Activated B cell treated with CpG ODN at 0.5 μM for 24 hours (primary cell): ENCODE measurements at regions not wholly inside any gene's neighbourhood (a gene's known extent, or its start where the extent isn't known, plus 50 kb on each side); places are given as distances from the start of the nearest gene placed in this dataset.

ENCODE experiments used
- ATAC-seq: fragments of 200-7000 bp; cut with Tn5 transposase; one replicate; pipeline ENCODE4 v1.10.0; 2021; ENCODE audit warnings: low read depth, mild to moderate bottlenecking, moderate library complexity
- CTCF ChIA-PET: fragments of 350-600 bp; sonication (Branson Sonifier 250); formaldehyde crosslinking; loops from one replicate; lab custom pipeline; 2021; ENCODE audit warnings: antibody characterized with exemption; lab: Charles Lee
- POLR2A ChIA-PET: fragments of 350-600 bp; sonication (Branson Sonifier 250); formaldehyde crosslinking; loops from one replicate; lab custom pipeline; 2021; ENCODE audit warnings: antibody characterized with exemption; lab: Charles Lee
- DNase-seq: peaks from one replicate; pipeline ENCODE4 v3.0.0; 2022
- H3K27ac Mint-ChIP-seq: one replicate; pipeline ENCODE4 v1.8.0; 2020; ENCODE audit warnings: mixed read lengths
- H3K27me3 Mint-ChIP-seq: one replicate; pipeline ENCODE4 v1.8.0; 2021; ENCODE audit warnings: mixed read lengths
- H3K36me3 Mint-ChIP-seq: one replicate; pipeline ENCODE4 v1.8.0; 2021; ENCODE audit warnings: low read depth, mixed read lengths
- H3K4me1 Mint-ChIP-seq: one replicate; pipeline ENCODE4 v1.8.0; 2021; ENCODE audit warnings: mixed read lengths
- H3K4me3 Mint-ChIP-seq: one replicate; pipeline ENCODE4 v1.8.0; 2020; ENCODE audit warnings: mild to moderate bottlenecking, mixed read lengths
- H3K9me3 Mint-ChIP-seq: one replicate; pipeline ENCODE4 v1.8.0; 2020; ENCODE audit warnings: mixed read lengths
- intact Hi-C: fragments of 100-400 bp; cut with micrococcal nuclease; formaldehyde crosslinking; loops from one replicate; pipeline ENCODE4 v1.15.1; 2024
- TF ChIP-seq, protein P1 (sequence below): fragments of 200-600 bp; IDR thresholded peaks from one replicate; pipeline ENCODE4 v1.8.0; 2022; ENCODE audit warnings: antibody characterized with exemption, mild to moderate bottlenecking

DNA sequence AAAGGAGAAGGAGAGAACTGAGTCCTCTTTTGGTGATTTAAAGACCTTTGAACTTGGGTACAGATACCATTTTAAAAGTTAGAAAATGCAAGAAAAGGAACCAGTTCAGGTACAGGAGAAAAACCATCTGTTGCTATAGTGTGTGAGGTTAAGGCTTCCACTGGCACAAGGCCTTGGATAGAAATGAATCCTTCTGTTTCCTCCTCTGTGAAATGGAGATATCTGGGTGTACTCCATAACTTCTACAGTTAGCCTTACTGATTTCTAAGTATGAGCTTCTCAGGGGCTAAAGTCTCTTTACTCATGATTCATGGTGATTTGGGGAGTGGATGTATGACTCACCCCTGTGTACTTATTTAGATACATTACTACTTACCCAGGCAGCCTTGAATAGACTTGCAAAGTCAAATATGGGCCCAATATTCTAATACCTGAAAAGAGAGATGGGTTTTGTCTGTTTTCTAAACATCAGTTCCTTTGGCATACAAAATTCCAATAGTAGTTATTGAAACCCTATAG lies 117.2 kb upstream of the ADO start:
- H3K36me3 Mint-ChIP-seq, result no peaks in the 10 kb centered on the region
- H3K9me3 Mint-ChIP-seq, result peaks cover 9% of the 10 kb centered on the region
- no peaks in the 10 kb centered on the region for H3K27me3 Mint-ChIP-seq
- no peak overlapping the region for H3K27ac Mint-ChIP-seq
- ChIA-PET CTCF (no interaction called here), POLR2A (interaction anchor here (0.6 to 0.9 kb wide), 2 partner anchors 48 to 159 kb away, joined by 3 to 7 read pairs; no protein-coding TSS in a partner anchor)
- H3K4me1 Mint-ChIP-seq, result peaks cover 42% of the 10 kb centered on the region
- no peak for DNase-seq
- H3K4me3 Mint-ChIP-seq, result no peak overlapping the region
- TF ChIP-seq, protein P1, sequence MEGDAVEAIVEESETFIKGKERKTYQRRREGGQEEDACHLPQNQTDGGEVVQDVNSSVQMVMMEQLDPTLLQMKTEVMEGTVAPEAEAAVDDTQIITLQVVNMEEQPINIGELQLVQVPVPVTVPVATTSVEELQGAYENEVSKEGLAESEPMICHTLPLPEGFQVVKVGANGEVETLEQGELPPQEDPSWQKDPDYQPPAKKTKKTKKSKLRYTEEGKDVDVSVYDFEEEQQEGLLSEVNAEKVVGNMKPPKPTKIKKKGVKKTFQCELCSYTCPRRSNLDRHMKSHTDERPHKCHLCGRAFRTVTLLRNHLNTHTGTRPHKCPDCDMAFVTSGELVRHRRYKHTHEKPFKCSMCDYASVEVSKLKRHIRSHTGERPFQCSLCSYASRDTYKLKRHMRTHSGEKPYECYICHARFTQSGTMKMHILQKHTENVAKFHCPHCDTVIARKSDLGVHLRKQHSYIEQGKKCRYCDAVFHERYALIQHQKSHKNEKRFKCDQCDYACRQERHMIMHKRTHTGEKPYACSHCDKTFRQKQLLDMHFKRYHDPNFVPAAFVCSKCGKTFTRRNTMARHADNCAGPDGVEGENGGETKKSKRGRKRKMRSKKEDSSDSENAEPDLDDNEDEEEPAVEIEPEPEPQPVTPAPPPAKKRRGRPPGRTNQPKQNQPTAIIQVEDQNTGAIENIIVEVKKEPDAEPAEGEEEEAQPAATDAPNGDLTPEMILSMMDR, result no peak
- no peak for ATAC-seq
- intact Hi-C loops, result loop anchor here (10.0 kb wide), 1 partner anchor 448 kb away; the partner anchor contains the start of gene NRBF2

DNA sequence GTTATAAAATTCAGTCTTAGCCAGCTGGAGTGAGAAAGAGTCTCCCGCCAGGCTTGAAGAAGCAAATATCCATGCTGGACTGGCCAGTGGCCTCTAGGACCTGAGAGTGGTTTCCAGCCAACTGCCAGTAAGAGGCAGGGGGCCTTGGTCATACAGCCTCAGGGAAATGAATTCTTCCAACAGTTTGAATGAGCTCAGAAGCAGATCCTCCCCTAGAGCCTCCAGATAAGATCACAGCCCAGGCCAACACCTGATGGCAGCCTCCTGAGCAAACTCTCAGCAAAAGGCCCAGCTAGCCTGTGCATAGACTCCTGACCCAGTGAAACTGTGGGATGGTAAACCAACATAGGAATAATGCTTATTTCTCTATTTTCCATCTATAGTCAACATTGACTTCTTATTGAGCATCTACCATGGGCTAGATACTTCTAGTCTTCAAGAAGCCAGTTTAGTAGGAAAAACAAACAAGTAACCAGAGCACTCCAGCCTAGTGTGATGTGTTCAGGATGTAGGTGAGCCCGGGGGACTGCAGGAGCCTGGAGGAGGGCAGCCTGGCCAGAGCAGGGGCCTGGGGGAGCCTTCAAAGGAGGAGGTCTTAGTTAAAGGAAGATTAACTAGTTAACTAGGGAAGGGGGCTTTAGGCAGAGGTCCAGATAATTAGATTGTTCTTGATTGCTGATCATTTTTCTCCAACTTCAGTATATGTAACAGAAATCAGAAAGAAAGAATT lies 115.4 kb upstream of the ADO start:
- Mint-ChIP-seq H3K4me3 (peak overlapping the region; percentile 70), H3K4me1 (peaks cover 43% of the 10 kb centered on the region), H3K27me3 (no peaks in the 10 kb centered on the region), H3K27ac (peak overlapping the region; percentile 75), H3K9me3 (peaks cover 9% of the 10 kb centered on the region), H3K36me3 (no peaks in the 10 kb centered on the region)
- TF ChIP-seq, protein P1, result no peak
- ATAC-seq (peak; percentile 41), DNase-seq (no peak)
- intact Hi-C loops, result loop anchor here (2.0 to 10.0 kb wide), 5 partner anchors 56 to 446 kb away; partner anchors contain the start of genes ADO, EGR2 and NRBF2
- ChIA-PET CTCF (interaction anchor here (2.0 kb wide), 1 partner anchor 79 kb away, joined by 6 read pairs; no protein-coding TSS in a partner anchor), POLR2A (interaction anchor here (0.7 to 1.4 kb wide), 3 partner anchors 45 to 117 kb away, joined by 3 to 8 read pairs (median 5); no protein-coding TSS in a partner anchor)

DNA sequence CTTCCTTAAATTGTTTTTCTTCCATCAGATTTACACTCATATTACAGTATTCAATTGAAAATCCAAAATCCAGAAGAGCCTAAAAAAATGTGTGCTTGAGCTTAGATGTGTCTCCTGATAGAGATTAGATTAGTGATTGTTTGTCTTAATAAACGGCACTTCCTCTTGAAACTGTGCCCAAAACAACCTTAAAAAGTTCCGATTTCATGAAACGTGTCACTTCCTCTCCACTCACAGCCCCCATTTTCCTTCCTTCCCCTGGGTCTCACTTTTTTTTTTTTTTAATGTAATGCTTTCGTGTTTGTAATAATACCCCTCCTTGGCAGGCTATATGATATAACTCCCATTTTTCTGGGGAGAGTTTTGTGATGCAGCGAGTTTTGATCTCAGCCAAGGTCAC lies 114.8 kb upstream of the ADO start:
- peak overlapping the region; percentile 70 for H3K4me3 Mint-ChIP-seq
- TF ChIP-seq, protein P1, result no peak
- DNase-seq (no peak), ATAC-seq (peak; percentile 76)
- peaks cover 43% of the 10 kb centered on the region for H3K4me1 Mint-ChIP-seq
- intact Hi-C loops, result loop anchor here (2.0 to 10.0 kb wide), 6 partner anchors 43 to 445 kb away; partner anchors contain the start of genes ADO, EGR2 and NRBF2
- ChIA-PET POLR2A (interaction anchor here (0.7 to 1.5 kb wide), 4 partner anchors 8 to 117 kb away, joined by 3 to 8 read pairs (median 4); no protein-coding TSS in a partner anchor), CTCF (interaction anchor here (2.0 kb wide), 1 partner anchor 80 kb away, joined by 6 read pairs; no protein-coding TSS in a partner anchor)
- H3K9me3 Mint-ChIP-seq, result peaks cover 9% of the 10 kb centered on the region
- no peaks in the 10 kb centered on the region for H3K27me3 Mint-ChIP-seq
- H3K36me3 Mint-ChIP-seq, result no peaks in the 10 kb centered on the region
- peak overlapping the region; percentile 75 for H3K27ac Mint-ChIP-seq

DNA sequence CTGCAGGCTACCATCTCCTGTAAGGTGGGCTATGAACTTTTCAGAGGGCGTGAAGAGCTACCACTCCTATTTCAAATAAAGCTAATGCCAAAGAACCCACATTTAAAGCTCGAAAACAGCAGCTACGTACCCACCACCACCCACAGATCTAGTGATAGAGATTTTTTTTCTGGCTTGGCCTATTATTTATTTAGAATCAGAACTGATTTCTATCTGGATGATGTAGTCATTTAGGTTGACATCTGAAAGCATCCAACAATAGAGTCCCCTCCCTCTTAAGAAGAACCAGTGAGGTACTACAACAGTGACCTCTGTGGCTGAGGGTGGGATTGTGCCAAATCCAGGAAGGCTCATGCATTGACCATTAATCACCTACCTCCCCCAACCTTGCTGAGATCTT lies 113.8 kb upstream of the ADO start:
- peak overlapping the region; percentile 75 for H3K27ac Mint-ChIP-seq
- CTCF ChIA-PET, result interaction anchor here (1.0 to 2.0 kb wide), 2 partner anchors 81 to 126 kb away, joined by 3 to 6 read pairs; no protein-coding TSS in a partner anchor
- H3K27me3 Mint-ChIP-seq, result no peaks in the 10 kb centered on the region
- H3K36me3 Mint-ChIP-seq, result no peaks in the 10 kb centered on the region
- DNase-seq (no peak), ATAC-seq (no peak)
- H3K4me1 Mint-ChIP-seq, result peaks cover 43% of the 10 kb centered on the region
- POLR2A ChIA-PET, result interaction anchor here (0.7 to 1.6 kb wide), 3 partner anchors 9 to 44 kb away, joined by 3 to 8 read pairs (median 4); no protein-coding TSS in a partner anchor
- no peak overlapping the region for H3K4me3 Mint-ChIP-seq
- H3K9me3 Mint-ChIP-seq, result peaks cover 9% of the 10 kb centered on the region
- intact Hi-C loops, result loop anchor here (2.0 kb wide), 1 partner anchor 42 kb away; no protein-coding TSS in a partner anchor
- TF ChIP-seq, protein P1, result no peak
